GM13976 (cell line): ENCODE measurements at regions not wholly inside any gene's neighbourhood (a gene's known extent, or its start where the extent isn't known, plus 50 kb on each side); places are given as distances from the start of the nearest gene placed in this dataset.
"Not testable (repeated sequence)": the region's sequence is repeated elsewhere in the genome, so short reads cannot be mapped to it uniquely, and the experiment has no call there.

Source experiments
- DNase-seq: peaks from one replicate; pipeline ENCODE4 v3.0.0; 2012; ENCODE audit warnings: low spot score
- CTCF ChIP-seq: IDR thresholded peaks from 2 replicates; pipeline ENCODE4 v1.5.1; 2012; ENCODE audit warnings: borderline replicate concordance, mild to moderate bottlenecking; ENCODE audit not compliant: insufficient read depth; ENCODE audit errors: extremely low read depth, missing control alignments, control extremely low read depth
- in situ Hi-C: fragments of 300-500 bp; cut with MboI; formaldehyde crosslinking; loops from one replicate; pipeline ENCODE4 v1.12.0; 2022; ENCODE audit warnings: low sequenced_read_pairs, mixed read lengths, inconsistent platforms; ENCODE audit not compliant: unreplicated experiment

GRCh38 chr5:121660142-121660541, 191.5 kb upstream of the FTMT start:
- in situ Hi-C loops = no loop called here
- no peak for DNase-seq
- no peak for TF ChIP-seq CTCF

- in situ Hi-C loops, DNase-seq: not testable (repeated sequence)
Measured at GRCh38 chr5:121665542-121665941, 186.1 kb upstream of the FTMT start.

- DNase-seq = no peak
- no peak for TF ChIP-seq CTCF
- in situ Hi-C loops = no loop called here
Measured at GRCh38 chr5:121667292-121667691, 184.4 kb upstream of the FTMT start.

- in situ Hi-C loops = no loop called here
- TF ChIP-seq CTCF = no peak
- no peak for DNase-seq
Measured at GRCh38 chr5:121668635-121669034, 183.0 kb upstream of the FTMT start.

- in situ Hi-C loops = no loop called here
- TF ChIP-seq CTCF = no peak
- no peak for DNase-seq
Measured at GRCh38 chr5:121671624-121672023, 180.1 kb upstream of the FTMT start.

- in situ Hi-C loops = no loop called here
- DNase-seq = no peak
- no peak for TF ChIP-seq CTCF
Measured at GRCh38 chr5:121675924-121676323, 175.8 kb upstream of the FTMT start.

GRCh38 chr5:121681229-121681855, 170.3 kb upstream of the FTMT start:
- TF ChIP-seq CTCF = no peak
- in situ Hi-C loops = no loop called here
- DNase-seq = no peak
